GM18511 (cell line): ENCODE measurements at regions not wholly inside any gene's neighbourhood (a gene's known extent, or its start where the extent isn't known, plus 50 kb on each side); places are given as distances from the start of the nearest gene placed in this dataset.
"Not testable (repeated sequence)": the region's sequence is repeated elsewhere in the genome, so short reads cannot be mapped to it uniquely, and the experiment has no call there.

ENCODE experiments used
- ATAC-seq: cut with Tn5 transposase; IDR thresholded peaks from one replicate; pipeline ENCODE4 v1.9.1; 2021; ENCODE audit warnings: mild to moderate bottlenecking, moderate library complexity; ENCODE audit not compliant: unreplicated experiment

DNA sequence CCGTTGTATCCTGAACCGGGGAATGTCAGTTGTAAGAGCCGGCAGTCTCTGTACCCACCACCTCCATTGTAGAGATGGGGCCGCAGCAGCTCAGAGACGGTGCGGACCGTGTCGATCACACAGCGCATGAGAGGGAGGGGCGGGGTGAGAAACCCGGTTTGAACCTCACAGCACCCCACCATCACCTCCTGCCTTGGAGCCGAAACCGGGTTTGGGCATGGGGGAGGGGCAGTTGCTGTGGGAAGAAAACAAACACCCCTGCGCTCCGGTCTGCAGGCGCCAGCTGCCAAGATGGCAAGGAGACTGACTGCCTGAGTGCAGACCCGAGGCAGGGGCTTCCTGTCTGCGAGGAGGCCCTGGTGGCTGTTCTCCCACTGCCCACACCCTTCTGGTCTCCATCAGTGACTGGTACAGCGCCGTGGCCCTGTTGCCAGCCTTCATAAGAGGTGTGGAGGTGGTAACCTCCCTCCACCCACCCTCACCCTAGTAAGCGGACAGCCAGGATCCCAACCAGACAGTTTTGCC lies 69.2 kb upstream of the SSBP3 start:
- ATAC-seq, result no peak

DNA sequence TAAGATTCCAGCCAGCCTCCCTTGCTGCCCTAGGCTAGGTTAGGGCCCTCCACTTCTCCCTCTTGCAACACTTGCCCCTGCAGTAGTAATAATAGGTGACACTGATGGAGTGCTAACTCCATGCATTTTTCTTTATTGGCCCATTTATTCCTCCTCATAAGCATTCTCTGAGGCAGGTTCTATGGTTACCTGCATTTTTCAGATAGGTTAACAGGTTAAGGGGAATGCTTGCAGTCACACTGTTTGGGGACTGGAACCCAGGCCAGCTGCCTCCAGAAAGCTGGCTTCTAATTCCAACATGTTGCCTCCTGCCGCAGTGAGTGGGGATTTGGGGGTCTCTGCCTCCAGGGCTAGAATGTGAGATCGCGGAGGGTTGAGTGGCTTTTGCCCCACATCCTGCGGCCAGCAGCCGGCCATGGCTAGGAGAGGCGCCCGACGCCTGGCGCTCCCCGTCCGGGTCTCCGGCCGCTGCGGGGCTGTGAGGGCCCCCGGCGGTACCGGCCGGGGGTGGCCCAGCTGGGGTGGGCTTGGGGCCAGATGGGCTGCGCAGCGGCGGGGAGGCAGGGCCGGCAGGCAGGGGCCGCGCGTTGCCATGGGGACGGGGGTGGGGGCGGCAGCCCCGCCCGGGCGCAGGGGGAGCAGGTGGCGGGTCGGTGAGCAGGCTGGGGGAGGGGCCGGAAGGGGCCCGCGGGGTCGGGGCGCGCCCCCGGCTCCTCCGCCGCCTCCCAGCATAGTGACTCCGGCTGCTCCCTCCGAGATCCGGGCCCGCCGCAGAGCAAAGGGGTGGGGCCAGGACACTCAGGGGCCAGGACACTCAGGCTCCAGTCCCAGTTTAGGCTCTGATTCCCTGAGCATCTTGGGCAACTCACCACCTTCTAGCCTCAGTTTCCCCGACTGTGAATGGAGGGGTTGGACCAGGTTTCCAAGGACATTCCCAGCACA lies 68.4 kb upstream of the SSBP3 start:
- no peak for ATAC-seq

GRCh38 chr1:54471588-54471987 lies 65.4 kb upstream of the SSBP3 start:
- ATAC-seq, result no peak

- ATAC-seq, result not testable (repeated sequence)
Measured at GRCh38 chr1:54469444-54469843, 63.2 kb upstream of the SSBP3 start.

DNA sequence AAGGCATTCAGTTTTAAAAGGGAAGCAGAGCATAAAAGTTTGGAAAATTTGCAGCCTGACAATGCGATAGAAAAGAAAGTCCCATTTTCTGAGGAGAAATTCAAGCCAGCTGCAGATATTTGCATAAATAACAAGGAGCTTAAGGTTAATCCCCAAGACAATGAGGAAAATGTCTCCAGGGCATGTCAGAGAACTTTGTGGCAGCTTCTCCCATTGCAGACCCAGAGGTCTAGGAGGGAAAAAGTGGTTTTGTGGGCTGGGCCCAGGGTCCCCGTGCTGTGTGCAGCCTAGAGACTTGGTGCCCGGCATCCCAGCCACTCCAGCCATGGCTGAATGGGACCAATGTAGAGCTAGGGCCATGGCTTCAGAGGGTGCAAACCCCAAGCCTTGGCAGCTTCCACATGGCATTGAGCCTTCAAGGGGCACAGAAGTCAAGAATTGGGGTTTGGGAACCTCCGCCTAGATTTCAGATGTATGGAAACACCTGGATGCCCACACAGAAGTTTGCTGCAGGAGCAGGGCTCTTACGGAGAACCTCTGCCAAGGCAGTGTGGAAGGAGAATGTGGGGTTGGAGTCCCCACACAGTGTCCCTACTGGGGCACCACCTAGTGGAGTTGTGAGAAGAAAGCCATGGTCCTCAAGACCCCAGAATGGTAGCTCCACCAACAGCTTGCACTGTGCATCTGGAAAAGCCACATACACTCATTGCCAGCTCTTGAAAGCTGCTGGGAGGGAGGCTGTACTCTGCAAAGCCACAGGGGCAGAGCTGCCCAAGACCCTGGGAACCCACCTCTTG lies 62.3 kb upstream of the SSBP3 start:
- ATAC-seq, result not testable (repeated sequence)

GRCh38 chr1:54465351-54465811 lies 59.2 kb upstream of the SSBP3 start:
- no peak for ATAC-seq

GRCh38 chr1:54464477-54465146 lies 58.4 kb upstream of the SSBP3 start:
- ATAC-seq, result no peak

DNA sequence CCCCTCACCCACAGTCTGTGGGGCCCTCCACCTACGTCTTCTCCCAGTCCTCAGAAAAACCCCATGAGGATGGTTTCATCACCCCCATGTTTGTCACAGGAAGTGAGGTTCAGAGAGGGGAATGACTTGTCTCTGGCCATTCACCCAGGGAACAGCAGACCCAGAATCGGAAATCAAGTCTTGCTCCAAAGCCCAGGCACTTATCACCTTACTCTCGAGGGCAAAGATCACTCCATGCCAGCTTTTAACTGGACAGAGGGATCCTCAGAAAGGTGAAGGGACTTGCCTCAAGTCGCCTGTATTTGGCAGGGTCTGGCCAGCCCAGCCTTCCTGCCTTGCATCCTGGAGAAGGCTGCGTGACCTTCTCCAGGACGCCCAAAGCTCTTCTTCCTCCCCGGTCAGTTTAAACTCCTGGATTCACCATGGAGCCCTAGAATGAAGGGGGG lies 57.9 kb upstream of the SSBP3 start:
- no peak for ATAC-seq

DNA sequence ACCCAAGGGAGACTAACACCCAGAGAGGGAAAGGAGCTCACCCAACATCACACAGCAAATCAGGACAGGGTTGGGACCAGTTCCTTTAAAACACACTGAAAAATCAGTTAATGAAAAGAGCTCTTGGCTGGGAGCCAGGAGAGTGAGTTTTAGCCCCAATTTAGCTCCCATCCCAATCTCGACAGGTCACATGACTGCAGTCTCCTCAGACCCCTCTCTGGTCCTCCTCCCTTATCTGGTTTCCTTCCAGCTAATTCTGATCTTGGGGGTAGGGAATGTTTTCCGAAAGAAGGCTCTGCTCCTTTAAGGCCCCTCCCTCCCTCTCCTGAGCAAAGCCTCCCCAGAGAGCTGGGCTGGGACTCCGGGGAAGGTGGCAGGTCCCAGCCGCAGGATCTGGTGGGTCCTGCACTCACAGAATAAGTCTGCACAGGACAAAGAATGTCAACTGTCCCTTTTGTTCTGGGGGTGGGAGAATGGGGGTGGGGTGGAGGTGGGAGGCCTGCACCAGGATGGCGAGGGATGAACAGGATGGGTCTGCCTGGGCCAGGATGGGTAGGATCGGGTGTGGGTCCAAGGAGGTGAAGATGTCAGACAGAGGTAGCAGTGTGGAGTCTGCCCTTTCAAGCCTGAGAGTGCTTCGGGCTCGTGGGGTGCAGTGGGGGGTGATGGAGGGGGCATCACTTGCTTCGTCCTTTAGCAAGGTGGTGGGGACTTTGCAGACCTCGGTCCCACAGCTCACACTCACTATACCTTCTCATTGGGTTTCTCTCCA lies 57.3 kb upstream of the SSBP3 start:
- no peak for ATAC-seq

DNA sequence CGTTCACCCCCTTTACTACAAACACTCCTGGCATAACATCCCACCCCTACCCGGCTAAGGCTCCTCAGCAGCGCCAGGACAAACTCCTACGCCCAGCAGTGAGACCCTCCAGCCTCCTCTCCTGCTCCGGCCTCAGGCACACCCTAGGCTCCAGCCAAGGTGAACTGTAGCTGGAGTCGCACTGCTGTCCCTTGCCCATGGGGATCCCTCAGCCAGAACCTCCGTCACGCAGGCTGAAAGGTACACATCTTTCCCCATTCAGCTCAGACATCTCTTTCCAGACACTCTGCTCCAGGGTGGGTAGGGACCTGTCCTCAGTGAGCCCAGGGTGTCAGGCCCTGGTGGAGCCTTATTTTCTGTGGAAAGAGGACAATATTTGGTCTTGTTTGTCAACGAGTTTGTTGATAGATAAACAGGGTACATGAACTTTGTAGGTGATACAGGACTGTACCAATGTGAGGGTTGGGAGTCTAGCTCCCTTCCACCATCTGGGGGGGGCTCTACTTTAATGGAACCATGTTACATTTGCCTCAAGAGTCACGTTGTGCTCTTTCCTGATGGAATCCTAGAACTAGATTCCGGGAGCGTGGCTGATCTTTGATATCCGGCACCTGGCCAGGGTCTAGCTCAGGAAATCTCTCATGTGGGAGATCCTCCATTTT lies 56.5 kb upstream of the SSBP3 start:
- ATAC-seq, result no peak

- no peak for ATAC-seq
Measured at GRCh38 chr1:54461731-54462596, 55.8 kb upstream of the SSBP3 start.

DNA sequence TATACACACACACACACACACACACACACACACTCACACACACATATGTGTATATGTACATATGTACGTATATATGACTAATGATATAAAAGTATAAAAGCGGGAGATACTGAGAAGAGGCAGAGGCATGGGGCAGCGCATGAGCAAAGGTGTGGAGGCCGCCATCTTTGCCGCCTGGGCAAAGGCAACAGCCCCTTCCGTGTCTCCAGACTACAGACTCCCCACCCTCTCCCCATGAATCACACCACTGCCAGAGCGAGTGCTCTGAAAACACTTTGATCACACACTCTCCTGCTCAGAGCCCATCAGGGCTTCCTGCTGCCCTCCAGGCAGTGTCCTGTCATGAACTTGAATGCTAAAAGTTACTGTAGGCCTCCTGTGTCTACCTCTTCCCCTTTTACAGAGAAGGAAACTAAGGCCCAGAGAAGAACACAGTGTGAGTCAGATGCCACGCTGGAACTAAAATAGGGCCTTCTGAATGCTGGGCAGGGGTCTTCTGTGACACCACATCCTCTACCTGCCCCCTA lies 54.7 kb upstream of the SSBP3 start:
- ATAC-seq, result no peak

GRCh38 chr1:54460351-54460750 lies 54.2 kb upstream of the SSBP3 start:
- no peak for ATAC-seq

DNA sequence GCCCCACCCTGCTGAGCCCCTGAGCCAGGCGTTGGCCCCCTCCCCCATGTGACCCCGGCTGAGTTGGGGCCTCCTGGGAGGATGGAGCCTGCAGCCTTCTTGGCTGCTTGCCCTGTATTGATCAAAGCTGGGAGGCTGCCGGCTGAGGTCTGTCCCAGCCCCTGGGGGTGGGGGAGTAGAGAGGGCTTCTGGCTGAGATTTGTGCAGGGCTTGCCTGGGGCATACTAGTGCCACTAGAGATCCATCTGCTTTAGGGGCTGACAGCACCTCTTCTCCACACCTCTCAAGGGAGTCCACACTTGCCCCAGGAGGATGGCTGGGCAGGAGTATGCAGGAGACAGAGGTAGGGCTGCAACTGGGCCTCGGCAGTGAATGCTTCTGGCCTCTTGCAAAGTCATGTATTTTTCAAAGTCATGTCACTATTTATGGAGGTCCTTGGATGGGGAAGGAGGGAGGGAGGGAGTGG lies 53.6 kb upstream of the SSBP3 start:
- no peak for ATAC-seq

DNA sequence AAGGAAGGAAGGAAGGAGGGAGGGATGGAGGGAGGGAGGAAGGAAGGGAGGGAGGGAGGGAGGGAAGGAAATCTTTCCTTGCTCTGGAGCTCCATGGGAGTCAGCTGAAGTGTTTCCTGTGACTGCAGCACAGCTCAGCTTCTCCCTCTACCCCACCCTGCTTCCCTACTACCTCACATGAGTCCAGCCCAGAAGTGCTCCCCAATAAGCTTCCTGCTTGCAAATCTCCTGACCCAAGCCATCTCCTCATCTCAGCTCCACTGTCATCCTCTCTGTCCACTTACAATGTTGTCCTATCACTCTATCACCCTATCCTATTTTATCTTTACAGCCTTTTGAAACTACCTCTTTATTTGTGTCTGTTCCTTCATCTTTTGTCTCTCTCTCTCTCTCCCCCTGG lies 52.9 kb upstream of the SSBP3 start:
- ATAC-seq, result no peak

GRCh38 chr1:54456921-54457529 lies 50.8 kb upstream of the SSBP3 start:
- no peak for ATAC-seq

DNA sequence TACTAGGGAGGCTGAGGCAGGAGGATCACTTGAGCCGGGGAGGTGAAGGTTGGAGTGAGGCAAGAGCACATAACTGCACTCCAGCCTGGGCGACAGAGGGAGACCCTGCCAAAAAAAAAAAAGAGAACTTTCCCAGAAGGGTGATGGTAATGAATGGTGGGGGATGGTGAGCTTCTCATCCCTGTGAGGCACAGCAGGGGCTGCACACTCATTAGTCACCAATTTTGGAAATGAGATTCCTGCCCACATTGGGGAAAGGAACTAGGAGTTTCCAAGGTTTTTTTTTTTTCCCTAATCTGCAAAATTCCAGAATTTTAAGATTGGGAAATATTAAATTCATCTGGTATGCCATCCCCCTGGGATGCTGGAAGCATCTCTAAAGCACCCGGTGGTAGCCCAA lies 50.2 kb upstream of the SSBP3 start:
- ATAC-seq, result no peak
